Neural progenitor cell (in vitro differentiated cells): ENCODE measurements at regions not wholly inside any gene's neighbourhood (a gene's known extent, or its start where the extent isn't known, plus 50 kb on each side); places are given as distances from the start of the nearest gene placed in this dataset.

Experiments
- CTCF ChIP-seq: fragments of 200-600 bp; sonication (generic); IDR thresholded peaks from 2 replicates; pipeline ENCODE4 v1.5.1; 2017; ENCODE audit warnings: antibody characterized with exemption, mild to moderate bottlenecking
- EZH2 ChIP-seq: fragments of 200-600 bp; sonication (generic); IDR thresholded peaks from 2 replicates; pipeline ENCODE4 v1.6.1; 2017; ENCODE audit warnings: antibody characterized with exemption, mild to moderate bottlenecking, moderate library complexity

DNA sequence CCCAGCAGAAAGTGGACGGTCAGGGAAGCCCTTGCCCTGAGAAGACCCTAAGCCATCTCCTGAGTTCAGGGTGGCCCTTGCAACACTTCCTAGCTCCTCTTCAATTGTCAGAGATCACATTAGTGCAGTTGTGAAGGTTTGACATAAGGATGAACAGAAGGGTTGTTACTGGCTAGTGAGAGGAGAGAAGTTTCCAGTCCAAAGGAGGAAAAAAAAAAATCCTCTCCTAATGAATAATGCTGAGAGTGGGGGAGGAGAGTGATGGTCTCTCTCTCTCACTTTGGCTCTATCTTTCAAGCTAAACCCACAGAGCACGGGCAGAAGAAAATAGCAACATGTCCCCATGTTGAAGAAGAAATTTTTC, 819.9 kb downstream of the BCL11A start:
- TF ChIP-seq CTCF: no peak
- TF ChIP-seq EZH2: no peak
